A549 (cell line): ENCODE measurements at regions not wholly inside any gene's neighbourhood (a gene's known extent, or its start where the extent isn't known, plus 50 kb on each side); places are given as distances from the start of the nearest gene placed in this dataset.
"Not testable (repeated sequence)": the region's sequence is repeated elsewhere in the genome, so short reads cannot be mapped to it uniquely, and the experiment has no call there.

Experiments used
- POLR2A ChIP-seq: IDR thresholded peaks from 2 replicates; pipeline ENCODE4 v1.6.1; 2012; ENCODE audit warnings: mild to moderate bottlenecking, low read length
- RAD21 ChIP-seq, 2 experiments: fragments of >200 bp in 1 of 2; sonication (Bioruptor Twin) in 1 of 2; formaldehyde crosslinking in 1 of 2; IDR thresholded peaks in 1 of 2; conservative IDR thresholded peaks in 1 of 2; 2 replicates in 1 of 2; 3 replicates in 1 of 2; pipeline ENCODE4 v1.6.1; 2012 to 2018; ENCODE audit warnings: inconsistent platforms in 1 of 2
- TF ChIP-seq, protein P1 (sequence below): fragments of >200 bp; sonication (Bioruptor Twin); formaldehyde crosslinking; IDR thresholded peaks from 3 replicates; pipeline ENCODE4 v1.5.1; 2016
- TF ChIP-seq, protein P2 (sequence below): fragments of 450-650 bp; IDR thresholded peaks from 2 replicates; pipeline ENCODE4 v1.6.1; 2014; ENCODE audit warnings: antibody characterized with exemption

GRCh38 chr11:24274214-24274781, 222.6 kb upstream of the LUZP2 start:
- TF ChIP-seq, protein P1, sequence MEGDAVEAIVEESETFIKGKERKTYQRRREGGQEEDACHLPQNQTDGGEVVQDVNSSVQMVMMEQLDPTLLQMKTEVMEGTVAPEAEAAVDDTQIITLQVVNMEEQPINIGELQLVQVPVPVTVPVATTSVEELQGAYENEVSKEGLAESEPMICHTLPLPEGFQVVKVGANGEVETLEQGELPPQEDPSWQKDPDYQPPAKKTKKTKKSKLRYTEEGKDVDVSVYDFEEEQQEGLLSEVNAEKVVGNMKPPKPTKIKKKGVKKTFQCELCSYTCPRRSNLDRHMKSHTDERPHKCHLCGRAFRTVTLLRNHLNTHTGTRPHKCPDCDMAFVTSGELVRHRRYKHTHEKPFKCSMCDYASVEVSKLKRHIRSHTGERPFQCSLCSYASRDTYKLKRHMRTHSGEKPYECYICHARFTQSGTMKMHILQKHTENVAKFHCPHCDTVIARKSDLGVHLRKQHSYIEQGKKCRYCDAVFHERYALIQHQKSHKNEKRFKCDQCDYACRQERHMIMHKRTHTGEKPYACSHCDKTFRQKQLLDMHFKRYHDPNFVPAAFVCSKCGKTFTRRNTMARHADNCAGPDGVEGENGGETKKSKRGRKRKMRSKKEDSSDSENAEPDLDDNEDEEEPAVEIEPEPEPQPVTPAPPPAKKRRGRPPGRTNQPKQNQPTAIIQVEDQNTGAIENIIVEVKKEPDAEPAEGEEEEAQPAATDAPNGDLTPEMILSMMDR, result not testable (repeated sequence)
- not testable (repeated sequence) for TF ChIP-seq RAD21 (conservative IDR thresholded peaks at IDR 0.05 in 1 of 2, IDR thresholded peaks at IDR 0.05 in 1 of 2); POLR2A
- TF ChIP-seq, protein P2, sequence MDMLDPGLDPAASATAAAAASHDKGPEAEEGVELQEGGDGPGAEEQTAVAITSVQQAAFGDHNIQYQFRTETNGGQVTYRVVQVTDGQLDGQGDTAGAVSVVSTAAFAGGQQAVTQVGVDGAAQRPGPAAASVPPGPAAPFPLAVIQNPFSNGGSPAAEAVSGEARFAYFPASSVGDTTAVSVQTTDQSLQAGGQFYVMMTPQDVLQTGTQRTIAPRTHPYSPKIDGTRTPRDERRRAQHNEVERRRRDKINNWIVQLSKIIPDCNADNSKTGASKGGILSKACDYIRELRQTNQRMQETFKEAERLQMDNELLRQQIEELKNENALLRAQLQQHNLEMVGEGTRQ, result not testable (repeated sequence)
